Spleen (tissue), 11 donors: ENCODE measurements at regions not wholly inside any gene's neighbourhood (a gene's known extent, or its start where the extent isn't known, plus 50 kb on each side); places are given as distances from the start of the nearest gene placed in this dataset.

ENCODE experiments used
- DNase-seq: peaks from one replicate; pipeline ENCODE4 v3.0.0-alpha.2; 2020
- H3K27ac ChIP-seq, 8 donors: fragments of 200-600 bp; sonication (generic) in 7 of 8; 1 replicate in 4 of 8; 2 replicates in 4 of 8; pipeline versions ENCODE4 v1.5.0 to v1.8.0; 2016 to 2021; ENCODE audit warnings: inconsistent platforms in 4 of 8, mild to moderate bottlenecking in 4 of 8, moderate library complexity in 1 of 8
- H3K27me3 ChIP-seq, 7 donors: fragments of 200-600 bp; sonication (generic) in 6 of 7; replicated peaks in 1 of 7; 1 replicate in 4 of 7; 2 replicates in 3 of 7; pipeline versions ENCODE4 v1.5.0 to v1.8.0; 2016 to 2021; ENCODE audit warnings: inconsistent platforms in 3 of 7, mild to moderate bottlenecking in 1 of 7
- H3K36me3 ChIP-seq, 6 donors: fragments of 200-600 bp; sonication (generic) in 5 of 6; 1 replicate in 4 of 6; 2 replicates in 2 of 6; pipeline versions ENCODE4 v1.5.0 to v1.8.0; 2016 to 2021; ENCODE audit warnings: inconsistent platforms in 2 of 6
- H3K4me1 ChIP-seq, 6 donors: fragments of 200-600 bp; sonication (generic) in 5 of 6; 1 replicate in 3 of 6; 2 replicates in 3 of 6; pipeline versions ENCODE4 v1.5.0 to v1.8.0; 2016 to 2021; ENCODE audit warnings: inconsistent platforms in 3 of 6
- H3K4me3 ChIP-seq, 8 donors: fragments of 200-600 bp; sonication (generic) in 7 of 8; 1 replicate in 4 of 8; 2 replicates in 4 of 8; pipeline versions ENCODE4 v1.5.0 to v1.8.0; 2016 to 2021; ENCODE audit warnings: inconsistent platforms in 4 of 8, mild to moderate bottlenecking in 4 of 8, moderate library complexity in 2 of 8
- H3K9me3 ChIP-seq, 8 donors: fragments of 200-600 bp; sonication (generic) in 7 of 8; 1 replicate in 4 of 8; 2 replicates in 4 of 8; pipeline versions ENCODE4 v1.5.0 to v1.8.0; 2016 to 2021; ENCODE audit warnings: inconsistent platforms in 4 of 8
- CTCF ChIP-seq, 11 experiments: fragments of 200-600 bp in 7 of 11; fragments of 450-650 bp in 4 of 11; sonication (generic) in 4 of 11; IDR thresholded peaks in 8 of 11; conservative IDR thresholded peaks in 3 of 11; 1 replicate in 7 of 11; 2 replicates in 4 of 11; pipeline versions ENCODE4 v1.4.0 to v1.8.0; 2016 to 2021; ENCODE audit warnings: antibody characterized with exemption in 11 of 11, inconsistent platforms in 4 of 11, mild to moderate bottlenecking in 1 of 11
- POLR2A ChIP-seq, 3 donors: fragments of 450-650 bp; IDR thresholded peaks; one replicate each; pipeline ENCODE4 v1.5.1; 2017; ENCODE audit warnings: antibody characterized with exemption in 3 of 3, mild to moderate bottlenecking in 1 of 3
- POLR2AphosphoS5 ChIP-seq, 3 donors: sonication (generic); formaldehyde crosslinking; IDR thresholded peaks; one replicate each; pipeline ENCODE4 v1.5.1; 2017; ENCODE audit warnings: antibody characterized with exemption in 3 of 3
- WGBS, 5 donors: extraction: QIAGEN DNeasy Blood & Tissue Kit in 3 of 5; methylation state at CpG; one replicate each; pipeline versions ENCODE4 v1.1.5 to v1.1.7; 2013 to 2018; 5-methylcytosine and 5-hydroxymethylcytosine counted together
- intact Hi-C: fragments of 100-400 bp; cut with DNase I; formaldehyde crosslinking; loops from one replicate; pipeline ENCODE4 v1.15.0; 2023; ENCODE audit warnings: low total_unique reads
- donor health status: healthy with polysubstance abuse.
- donor health status: DM: no; HTN: no; CAD: no; lungs with moderate emphysema.
- donor health status: DM: no; HTN: no; CAD: no.
- donor health status: Bipolar disorder and iron deficiency.
- donor health status: healthy.
- donor health status: DM: no; HTN: no; CAD: no.
- donor health status: DM: yes; HTN: yes; CAD: no.

DNA sequence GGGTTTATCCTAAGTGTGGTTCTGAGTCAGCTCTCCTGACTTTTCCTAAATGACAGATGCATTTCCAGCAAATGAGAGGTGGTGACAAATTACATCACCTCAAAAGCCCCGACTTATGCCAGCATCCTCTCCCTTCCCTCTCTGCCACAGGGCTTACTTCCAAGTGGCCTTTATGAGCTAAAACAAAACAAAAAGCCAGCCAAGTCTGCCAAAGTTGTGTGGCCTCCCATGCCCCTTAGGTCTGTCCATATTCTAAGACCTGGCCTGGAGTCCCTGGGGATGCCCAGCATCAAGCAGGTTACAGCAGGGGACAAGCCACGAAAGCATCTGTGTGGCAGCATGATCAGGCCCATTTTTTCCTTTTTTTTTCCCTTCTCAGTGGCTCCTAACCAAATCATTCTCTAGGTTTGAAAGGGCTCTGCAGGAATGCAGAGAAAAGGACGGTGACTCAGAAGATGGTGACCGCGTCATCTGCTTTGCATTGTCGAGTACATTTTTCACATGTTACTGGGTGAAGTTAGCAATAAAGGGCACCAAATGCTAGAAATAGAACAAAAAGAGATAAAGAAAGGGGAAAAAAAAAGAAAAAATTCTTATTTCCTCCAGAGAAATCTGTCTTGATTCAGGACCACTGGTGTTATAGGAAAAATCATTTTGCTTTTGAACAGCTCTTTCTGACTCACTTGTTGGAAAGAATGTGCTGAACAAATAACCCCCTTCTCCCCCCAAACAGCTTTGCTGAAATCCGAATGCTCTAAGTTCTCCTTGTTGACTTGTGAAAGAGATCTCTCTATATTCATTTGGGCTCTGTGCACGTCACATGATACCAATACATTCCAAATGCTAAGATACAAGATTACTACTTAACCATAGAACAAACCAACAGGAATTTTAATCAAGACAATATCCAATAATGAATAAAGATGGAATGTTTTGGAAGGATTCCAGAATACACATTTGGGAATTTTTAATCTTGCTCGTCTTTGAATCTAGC lies 178.7 kb downstream of the EN1 start:
- intact Hi-C loops = no loop called here
- TF ChIP-seq POLR2AphosphoS5 (IDR thresholded peaks at IDR 0.05) (no peak), CTCF (IDR thresholded peaks at IDR 0.05 in 8 of 11, conservative IDR thresholded peaks at IDR 0.05 in 3 of 11) (no peak), POLR2A (IDR thresholded peaks at IDR 0.05) (no peak)
- no peak overlapping the region for H3K27ac ChIP-seq
- H3K36me3 ChIP-seq = no peaks in the 10 kb centered on the region
- H3K4me3 ChIP-seq = no peak overlapping the region
- H3K27me3 ChIP-seq = no peaks in the 10 kb centered on the region
- WGBS, 5 donors = 68 to 81% (median 74%) methylated on average over 9 of the region's 9 CpGs
- H3K4me1 ChIP-seq = no peaks in the 10 kb centered on the region
- no peaks in the 10 kb centered on the region for H3K9me3 ChIP-seq
- no peak for DNase-seq

DNA sequence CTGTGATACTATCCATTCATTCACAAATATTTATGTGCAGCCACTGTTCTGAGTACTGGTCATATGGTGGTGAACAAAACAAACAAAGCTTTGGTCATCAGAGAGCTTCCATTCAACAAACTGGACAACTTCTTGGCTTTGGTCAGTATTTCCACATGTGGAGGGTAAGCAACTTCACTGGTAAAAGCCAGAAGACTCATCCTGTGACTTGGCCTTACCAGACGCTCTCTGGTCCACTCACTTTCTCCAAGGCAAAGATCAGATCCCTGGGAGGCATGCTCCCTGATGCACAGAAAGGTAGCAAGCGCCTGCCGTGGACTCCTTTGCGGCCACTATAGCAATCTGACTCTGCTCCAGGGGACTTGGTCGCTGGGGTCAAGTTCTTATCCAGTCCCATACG lies 179.5 kb downstream of the EN1 start:
- H3K9me3 ChIP-seq = no peaks in the 10 kb centered on the region
- no peaks in the 10 kb centered on the region for H3K4me1 ChIP-seq
- 66 to 93% (median 87%) methylated on average over 6 of the region's 6 CpGs; no CpG with 5 or more reads in 1 of the 5 donors for whole genome bisulfite sequencing, 5 donors
- intact Hi-C loops = no loop called here
- H3K36me3 ChIP-seq = no peaks in the 10 kb centered on the region
- H3K27me3 ChIP-seq = no peaks in the 10 kb centered on the region
- TF ChIP-seq CTCF (IDR thresholded peaks at IDR 0.05 in 8 of 11, conservative IDR thresholded peaks at IDR 0.05 in 3 of 11) (no peak), POLR2AphosphoS5 (IDR thresholded peaks at IDR 0.05) (no peak), POLR2A (IDR thresholded peaks at IDR 0.05) (no peak)
- DNase-seq = no peak
- H3K4me3 ChIP-seq = no peak overlapping the region
- H3K27ac ChIP-seq = no peak overlapping the region

GRCh38 chr2:118667348-118667747 lies 180.1 kb downstream of the EN1 start:
- WGBS, 5 donors = 78 to 91% (median 84%) methylated on average over 2 of the region's 2 CpGs
- intact Hi-C loops = no loop called here
- Histone ChIP-seq H3K27me3 (no peaks in the 10 kb centered on the region), H3K36me3 (no peaks in the 10 kb centered on the region), H3K4me1 (no peaks in the 10 kb centered on the region), H3K9me3 (no peaks in the 10 kb centered on the region), H3K4me3 (no peak overlapping the region), H3K27ac (no peak overlapping the region)
- no peak for DNase-seq
- TF ChIP-seq POLR2A (IDR thresholded peaks at IDR 0.05) (no peak), CTCF (IDR thresholded peaks at IDR 0.05 in 8 of 11, conservative IDR thresholded peaks at IDR 0.05 in 3 of 11) (no peak), POLR2AphosphoS5 (IDR thresholded peaks at IDR 0.05) (no peak)

GRCh38 chr2:118665784-118666529 lies 181.5 kb downstream of the EN1 start:
- no peaks in the 10 kb centered on the region for H3K27me3 ChIP-seq
- no peak overlapping the region for H3K4me3 ChIP-seq
- H3K9me3 ChIP-seq = no peaks in the 10 kb centered on the region
- DNase-seq = no peak
- H3K27ac ChIP-seq = no peak overlapping the region
- no peak for TF ChIP-seq POLR2A (IDR thresholded peaks at IDR 0.05)
- TF ChIP-seq CTCF (IDR thresholded peaks at IDR 0.05 in 8 of 11, conservative IDR thresholded peaks at IDR 0.05 in 3 of 11) = no peak
- no peak for TF ChIP-seq POLR2AphosphoS5 (IDR thresholded peaks at IDR 0.05)
- 71 to 82% (median 73%) methylated on average over 4 of the region's 4 CpGs for WGBS, 5 donors
- H3K4me1 ChIP-seq = no peaks in the 10 kb centered on the region
- no peaks in the 10 kb centered on the region for H3K36me3 ChIP-seq
- intact Hi-C loops = no loop called here
